Lung (tissue), 11 donors: ENCODE measurements at regions not wholly inside any gene's neighbourhood (a gene's known extent, or its start where the extent isn't known, plus 50 kb on each side); places are given as distances from the start of the nearest gene placed in this dataset.

ENCODE experiments used
- ATAC-seq: fragments of 200-7000 bp; cut with Tn5 transposase; one replicate; pipeline ENCODE4 v1.9.1; 2020; ENCODE audit warnings: moderate number of reproducible peaks; ENCODE audit not compliant: insufficient read depth, low FRiP score
- DNase-seq, 3 donors: peaks; one replicate each; pipeline ENCODE4 v3.0.0-alpha.2; 2013 to 2017
- H3K27ac ChIP-seq, 2 donors: one replicate each; pipeline ENCODE4 v1.5.1; 2013; ENCODE audit warnings: mild to moderate bottlenecking in 2 of 2, moderate library complexity in 2 of 2, control low read depth in 1 of 2, inconsistent platforms in 1 of 2, low read depth in 1 of 2, low read length in 1 of 2
- H3K27me3 ChIP-seq, 3 donors: one replicate each; pipeline ENCODE4 v1.5.1; 2013; ENCODE audit warnings: low read length in 2 of 3; ENCODE audit not compliant: control insufficient read depth in 3 of 3, insufficient read depth in 3 of 3
- H3K36me3 ChIP-seq, 4 donors: one replicate each; pipeline ENCODE4 v1.5.1; 2013; ENCODE audit warnings: low read length in 4 of 4, mild to moderate bottlenecking in 1 of 4, moderate library complexity in 1 of 4; ENCODE audit not compliant: control insufficient read depth in 4 of 4, insufficient read depth in 4 of 4
- H3K4me1 ChIP-seq, 5 donors: one replicate each; pipeline ENCODE4 v1.5.1; 2013; ENCODE audit warnings: low read length in 5 of 5, mild to moderate bottlenecking in 2 of 5, moderate library complexity in 1 of 5; ENCODE audit not compliant: control insufficient read depth in 5 of 5, insufficient read depth in 5 of 5
- H3K4me3 ChIP-seq: one replicate; pipeline ENCODE4 v1.5.1; 2013; ENCODE audit warnings: mild to moderate bottlenecking, control low read depth, moderate library complexity
- H3K9ac ChIP-seq, 2 donors: one replicate each; pipeline ENCODE4 v1.5.1; 2013; ENCODE audit warnings: low read length in 2 of 2, control low read depth in 1 of 2; ENCODE audit not compliant: insufficient read depth in 1 of 2
- H3K9me3 ChIP-seq, 4 donors: one replicate each; pipeline ENCODE4 v1.5.1; 2013; ENCODE audit warnings: low read length in 3 of 4, mild to moderate bottlenecking in 1 of 4, moderate library complexity in 1 of 4; ENCODE audit not compliant: control insufficient read depth in 4 of 4, insufficient read depth in 3 of 4
- WGBS, 2 donors: extraction: QIAGEN DNeasy Blood & Tissue Kit; methylation state at CpG; one replicate each; pipeline ENCODE4 v1.1.7; 2013; 5-methylcytosine and 5-hydroxymethylcytosine counted together
- TF ChIP-seq, protein P1 (sequence below): IDR thresholded peaks from 2 replicates; pipeline ENCODE4 v1.5.1; 2012; ENCODE audit warnings: mild to moderate bottlenecking; ENCODE audit errors: control extremely low read depth, extremely low read depth
- donor health status: control.
- donor health status: control.
- donor health status: Bipolar disorder and iron deficiency.
- donor health status: healthy.
- donor health status: DM: yes; HTN: yes; CAD: no.

DNA sequence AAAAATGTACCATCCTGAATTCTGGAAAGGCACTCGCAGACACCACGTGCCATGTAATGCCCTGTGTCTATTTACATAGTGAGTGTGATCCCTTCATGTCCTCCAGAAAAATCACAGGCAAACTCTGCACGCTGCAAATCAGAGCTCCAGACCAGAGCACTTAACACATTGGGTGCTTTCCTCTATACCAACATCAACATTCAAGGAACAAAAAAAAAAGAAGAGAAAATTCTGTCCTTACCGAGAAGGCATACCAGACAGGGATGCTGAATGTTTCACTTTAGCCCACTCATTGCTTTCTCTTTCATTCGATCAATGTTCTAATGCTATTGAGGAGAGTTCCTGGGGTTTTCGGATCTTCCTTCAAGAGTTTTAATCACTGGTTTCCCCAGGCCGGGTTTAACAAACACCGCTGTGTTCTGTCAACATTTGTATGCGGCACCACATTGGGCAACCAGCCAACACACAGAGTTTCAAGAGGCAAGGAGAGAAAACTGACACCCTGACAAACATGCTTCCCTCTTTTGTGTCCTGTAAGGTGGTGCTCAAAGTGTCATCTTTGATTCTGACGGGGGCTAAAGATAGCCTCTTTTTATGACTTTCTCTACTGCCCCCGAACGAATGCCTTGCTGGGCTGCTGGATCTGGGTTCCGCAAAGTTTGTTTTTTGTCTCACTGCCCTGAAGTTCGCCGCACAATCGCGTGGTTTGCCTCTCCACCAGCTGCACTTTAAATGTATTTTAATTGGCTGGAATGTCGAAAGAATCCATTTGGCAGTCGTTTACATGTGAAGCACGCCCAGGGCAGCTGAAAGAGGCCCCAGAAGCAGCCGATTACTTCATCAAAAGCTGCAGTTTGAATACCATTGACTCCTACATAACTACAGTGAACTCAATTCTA, 106.4 kb upstream of the NCKAP5 start:
- H3K4me3 ChIP-seq, result no peak overlapping the region
- H3K9me3 ChIP-seq, result no peaks in the 10 kb centered on the region
- 12 to 16% methylated on average over 21 of the region's 21 CpGs for WGBS, 2 donors
- H3K36me3 ChIP-seq, result no peaks in the 10 kb centered on the region
- no peaks in the 10 kb centered on the region for H3K27me3 ChIP-seq
- peak overlapping the region; percentile 64 to 78 for H3K27ac ChIP-seq
- TF ChIP-seq, protein P1, sequence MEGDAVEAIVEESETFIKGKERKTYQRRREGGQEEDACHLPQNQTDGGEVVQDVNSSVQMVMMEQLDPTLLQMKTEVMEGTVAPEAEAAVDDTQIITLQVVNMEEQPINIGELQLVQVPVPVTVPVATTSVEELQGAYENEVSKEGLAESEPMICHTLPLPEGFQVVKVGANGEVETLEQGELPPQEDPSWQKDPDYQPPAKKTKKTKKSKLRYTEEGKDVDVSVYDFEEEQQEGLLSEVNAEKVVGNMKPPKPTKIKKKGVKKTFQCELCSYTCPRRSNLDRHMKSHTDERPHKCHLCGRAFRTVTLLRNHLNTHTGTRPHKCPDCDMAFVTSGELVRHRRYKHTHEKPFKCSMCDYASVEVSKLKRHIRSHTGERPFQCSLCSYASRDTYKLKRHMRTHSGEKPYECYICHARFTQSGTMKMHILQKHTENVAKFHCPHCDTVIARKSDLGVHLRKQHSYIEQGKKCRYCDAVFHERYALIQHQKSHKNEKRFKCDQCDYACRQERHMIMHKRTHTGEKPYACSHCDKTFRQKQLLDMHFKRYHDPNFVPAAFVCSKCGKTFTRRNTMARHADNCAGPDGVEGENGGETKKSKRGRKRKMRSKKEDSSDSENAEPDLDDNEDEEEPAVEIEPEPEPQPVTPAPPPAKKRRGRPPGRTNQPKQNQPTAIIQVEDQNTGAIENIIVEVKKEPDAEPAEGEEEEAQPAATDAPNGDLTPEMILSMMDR, result no peak
- DNase-seq, result peak; percentile 91 to 98 (median 97)
- peaks cover 1 to 47% (median 15%) of the 10 kb centered on the region in 5 donors for H3K4me1 ChIP-seq
- peak overlapping the region in 1 of 2 donors; percentile 70 for H3K9ac ChIP-seq
- no peak for ATAC-seq

- Histone ChIP-seq H3K27ac (peak overlapping the region in 1 of 2 donors; percentile 61), H3K9ac (no peak overlapping the region), H3K4me3 (no peak overlapping the region), H3K27me3 (no peaks in the 10 kb centered on the region), H3K36me3 (no peaks in the 10 kb centered on the region), H3K4me1 (peaks cover 1 to 46% (median 15%) of the 10 kb centered on the region in 5 donors), H3K9me3 (no peaks in the 10 kb centered on the region)
- ATAC-seq (no peak), DNase-seq (peak in 2 of 3 donors; percentile 41 to 62)
- WGBS, 2 donors, result 77 to 87% methylated on average over 1 of the region's 1 CpG
- TF ChIP-seq, protein P1, result no peak
These were observed 108.3 kb upstream of the NCKAP5 start for GRCh38 chr2:133676392-133677130.

GRCh38 chr2:133680343-133681049, 112.2 kb upstream of the NCKAP5 start:
- WGBS, 2 donors, result 71 to 83% methylated on average over 2 of the region's 2 CpGs

More at GRCh38 chr2:133680343-133681049, 112.2 kb upstream of the NCKAP5 start:
- Histone ChIP-seq H3K36me3 (no peaks in the 10 kb centered on the region), H3K9ac (no peak overlapping the region), H3K9me3 (no peaks in the 10 kb centered on the region), H3K27me3 (peaks cover 0 to 3% (median 0%) of the 10 kb centered on the region in 3 donors), H3K4me3 (no peak overlapping the region), H3K27ac (no peak overlapping the region), H3K4me1 (peaks cover 0 to 19% (median 11%) of the 10 kb centered on the region in 5 donors)
- ATAC-seq (no peak), DNase-seq (peak; percentile 32 to 74 (median 61))
- TF ChIP-seq, protein P1, result no peak
